GM23248 (cell line): ENCODE measurements at regions not wholly inside any gene's neighbourhood (a gene's known extent, or its start where the extent isn't known, plus 50 kb on each side); places are given as distances from the start of the nearest gene placed in this dataset.

Experiments
- DNase-seq: peaks from one replicate; pipeline ENCODE4 v3.0.0-alpha.2; 2015
- H2AFZ ChIP-seq: fragments of 200-600 bp; sonication (generic); 2 replicates; pipeline ENCODE4 v1.6.1; 2016; ENCODE audit warnings: antibody characterized with exemption
- H3F3A ChIP-seq: fragments of 200-600 bp; sonication (generic); 2 replicates; pipeline ENCODE4 v1.6.1; 2016; ENCODE audit warnings: mild to moderate bottlenecking, antibody characterized with exemption, mixed run types; ENCODE audit not compliant: insufficient read depth
- H3K27ac ChIP-seq: fragments of 200-600 bp; sonication (generic); 2 replicates; pipeline ENCODE4 v1.5.1; 2016; ENCODE audit warnings: mild to moderate bottlenecking
- H3K27me3 ChIP-seq: fragments of 200-600 bp; sonication (generic); replicated peaks from 2 replicates; pipeline ENCODE4 v1.6.1; 2016; ENCODE audit warnings: mild to moderate bottlenecking; ENCODE audit not compliant: insufficient read depth
- H3K36me3 ChIP-seq: fragments of 200-600 bp; sonication (generic); 2 replicates; pipeline ENCODE4 v1.6.1; 2016; ENCODE audit warnings: low read depth, mild to moderate bottlenecking
- H3K4me1 ChIP-seq: fragments of 200-600 bp; sonication (generic); 2 replicates; pipeline ENCODE4 v1.6.1; 2016; ENCODE audit warnings: mild to moderate bottlenecking; ENCODE audit not compliant: insufficient read depth
- H3K4me2 ChIP-seq: fragments of 200-600 bp; sonication (generic); one replicate; pipeline ENCODE4 v1.6.1; 2016; ENCODE audit warnings: mild to moderate bottlenecking; ENCODE audit not compliant: unreplicated experiment
- H3K4me3 ChIP-seq: fragments of 200-600 bp; sonication (generic); 2 replicates; pipeline ENCODE4 v1.5.1; 2016; ENCODE audit warnings: mild to moderate bottlenecking
- H3K79me2 ChIP-seq: fragments of 200-600 bp; sonication (generic); 2 replicates; pipeline ENCODE4 v1.6.1; 2016; ENCODE audit warnings: mild to moderate bottlenecking; ENCODE audit not compliant: insufficient read depth
- H3K9ac ChIP-seq: fragments of 200-600 bp; sonication (generic); 2 replicates; pipeline ENCODE4 v1.6.1; 2016; ENCODE audit warnings: mild to moderate bottlenecking
- H3K9me2 ChIP-seq: fragments of 200-600 bp; sonication (generic); 2 replicates; pipeline ENCODE4 v1.6.1; 2016; ENCODE audit warnings: mixed run types, mild to moderate bottlenecking, moderate library complexity; ENCODE audit not compliant: insufficient read depth
- H3K9me3 ChIP-seq: fragments of 200-600 bp; sonication (generic); one replicate; pipeline ENCODE4 v1.6.1; 2017; ENCODE audit warnings: low read depth
- H4K20me1 ChIP-seq: fragments of 200-600 bp; sonication (generic); 2 replicates; pipeline ENCODE4 v1.6.0; 2016; ENCODE audit not compliant: insufficient read depth
- EZH2 ChIP-seq: fragments of 200-600 bp; sonication (generic); IDR thresholded peaks from 2 replicates; pipeline ENCODE4 v1.6.1; 2018; ENCODE audit warnings: antibody characterized with exemption, mild to moderate bottlenecking; ENCODE audit not compliant: insufficient read depth, poor library complexity, severe bottlenecking
- EZH2phosphoT487 ChIP-seq: fragments of 200-600 bp; sonication (generic); IDR thresholded peaks from 2 replicates; pipeline ENCODE4 v1.6.1; 2018; ENCODE audit warnings: antibody characterized with exemption, moderate library complexity, mild to moderate bottlenecking, low read depth; ENCODE audit not compliant: insufficient read depth
- WGBS, 2 experiments: methylation state at CpG; one replicate each; pipeline ENCODE4 v1.1.6; 2015 to 2017; ENCODE audit warnings: low lambda C conversion rate in 2 of 2, low coverage in 1 of 2; ENCODE audit errors: missing lambda C conversion rate in 2 of 2; 5-methylcytosine and 5-hydroxymethylcytosine counted together
- in situ Hi-C: fragments of 300-500 bp; cut with MboI; formaldehyde crosslinking; loops from 2 replicates; pipeline ENCODE4 v1.15.0; 2020

GRCh38 chr20:48557380-48557779 is 270.4 kb downstream of the PREX1 start:
- Histone ChIP-seq H3K9me3 (no peaks in the 10 kb centered on the region), H3K9ac (no peak overlapping the region), H3K79me2 (no peaks in the 10 kb centered on the region), H3F3A (no peaks in the 10 kb centered on the region), H2AFZ (no peak overlapping the region), H4K20me1 (no peaks in the 10 kb centered on the region), H3K4me3 (no peak overlapping the region), H3K9me2 (no peaks in the 10 kb centered on the region), H3K4me2 (no peak overlapping the region), H3K36me3 (no peaks in the 10 kb centered on the region), H3K27ac (no peak overlapping the region), H3K27me3 (no peaks in the 10 kb centered on the region), H3K4me1 (no peaks in the 10 kb centered on the region)
- no peak for DNase-seq
- TF ChIP-seq EZH2 (no peak), EZH2phosphoT487 (no peak)
- 59 to 63% methylated on average over 3 of the region's 3 CpGs for WGBS, 2 experiments
- in situ Hi-C loops, result no loop called here

- Histone ChIP-seq H3K4me3 (no peak overlapping the region), H4K20me1 (no peaks in the 10 kb centered on the region), H3K4me2 (no peak overlapping the region), H3K36me3 (no peaks in the 10 kb centered on the region), H3K27ac (no peak overlapping the region), H3K9ac (no peak overlapping the region), H3K79me2 (no peaks in the 10 kb centered on the region), H2AFZ (no peak overlapping the region), H3K9me3 (no peaks in the 10 kb centered on the region), H3K9me2 (no peaks in the 10 kb centered on the region), H3F3A (no peaks in the 10 kb centered on the region), H3K27me3 (no peaks in the 10 kb centered on the region), H3K4me1 (no peaks in the 10 kb centered on the region)
- TF ChIP-seq EZH2phosphoT487, result no peak
- no peak for TF ChIP-seq EZH2
- in situ Hi-C loops, result no loop called here
- 44 to 51% methylated on average over 6 of the region's 6 CpGs for WGBS, 2 experiments
- DNase-seq, result no peak
Measured at GRCh38 chr20:48556956-48557355, 270.8 kb downstream of the PREX1 start.

- no peaks in the 10 kb centered on the region for H3K36me3 ChIP-seq
- 61% methylated on average over 8 of the region's 8 CpGs for WGBS, 2 experiments
- in situ Hi-C loops, result no loop called here
- no peaks in the 10 kb centered on the region for H3K4me1 ChIP-seq
- no peak overlapping the region for H3K27ac ChIP-seq
- no peaks in the 10 kb centered on the region for H3K9me2 ChIP-seq
- TF ChIP-seq EZH2phosphoT487, result no peak
- TF ChIP-seq EZH2, result no peak
- H3F3A ChIP-seq, result no peaks in the 10 kb centered on the region
- H3K79me2 ChIP-seq, result no peaks in the 10 kb centered on the region
- no peak overlapping the region for H2AFZ ChIP-seq
- no peaks in the 10 kb centered on the region for H4K20me1 ChIP-seq
- no peaks in the 10 kb centered on the region for H3K9me3 ChIP-seq
- no peak overlapping the region for H3K9ac ChIP-seq
- peaks cover 4% of the 10 kb centered on the region; the same call in 1 of the 2 replicates for H3K27me3 ChIP-seq
- no peak for DNase-seq
- no peak overlapping the region for H3K4me3 ChIP-seq
- H3K4me2 ChIP-seq, result no peak overlapping the region
Measured at GRCh38 chr20:48552550-48552949, 275.2 kb downstream of the PREX1 start.

- H2AFZ ChIP-seq, result no peak overlapping the region
- H3K36me3 ChIP-seq, result no peaks in the 10 kb centered on the region
- H3K27me3 ChIP-seq, result peaks cover 11% of the 10 kb centered on the region
- no peak overlapping the region for H3K9ac ChIP-seq
- H3K27ac ChIP-seq, result no peak overlapping the region
- no peaks in the 10 kb centered on the region for H3K9me2 ChIP-seq
- H3K4me2 ChIP-seq, result no peak overlapping the region
- in situ Hi-C loops, result no loop called here
- H3K79me2 ChIP-seq, result no peaks in the 10 kb centered on the region
- no peaks in the 10 kb centered on the region for H3K9me3 ChIP-seq
- H3K4me1 ChIP-seq, result no peaks in the 10 kb centered on the region
- H3F3A ChIP-seq, result no peaks in the 10 kb centered on the region
- DNase-seq, result no peak
- no peak overlapping the region for H3K4me3 ChIP-seq
- TF ChIP-seq EZH2 (no peak), EZH2phosphoT487 (no peak)
- no peaks in the 10 kb centered on the region for H4K20me1 ChIP-seq
- 55 to 56% methylated on average over 7 of the region's 7 CpGs for whole genome bisulfite sequencing, 2 experiments
Measured at GRCh38 chr20:48550814-48551213, 277.0 kb downstream of the PREX1 start.

GRCh38 chr20:48547664-48548063 is 280.1 kb downstream of the PREX1 start:
- Histone ChIP-seq H4K20me1 (no peaks in the 10 kb centered on the region), H3F3A (no peaks in the 10 kb centered on the region), H2AFZ (no peak overlapping the region), H3K4me3 (no peak overlapping the region), H3K27me3 (peaks cover 21% of the 10 kb centered on the region), H3K27ac (no peak overlapping the region), H3K9me3 (no peaks in the 10 kb centered on the region), H3K9me2 (no peaks in the 10 kb centered on the region), H3K4me2 (no peak overlapping the region), H3K4me1 (no peaks in the 10 kb centered on the region), H3K36me3 (no peaks in the 10 kb centered on the region), H3K79me2 (no peaks in the 10 kb centered on the region), H3K9ac (no peak overlapping the region)
- in situ Hi-C loops, result no loop called here
- TF ChIP-seq EZH2phosphoT487, result no peak
- no peak for TF ChIP-seq EZH2
- DNase-seq, result no peak
- WGBS, 2 experiments, result 66 to 67% methylated on average over 7 of the region's 7 CpGs
